ENCODE measurements at regions not wholly inside any gene's neighbourhood (a gene's known extent, or its start where the extent isn't known, plus 50 kb on each side); places are given as distances from the start of the nearest gene placed in this dataset.

- DNase-seq (ENCODE audit: low read depth), result no peak
These were observed 393.8 kb upstream of the HSF2 start for GRCh38 chr6:122005661-122006060.

GRCh38 chr6:122007339-122007738 lies 392.1 kb upstream of the HSF2 start:
- DNase-seq (ENCODE audit: low read depth), result no peak

GRCh38 chr6:122008101-122008999 lies 391.1 kb upstream of the HSF2 start:
- peak; percentile 21 for DNase-seq (ENCODE audit: low read depth)

GRCh38 chr6:122009000-122009350 lies 390.5 kb upstream of the HSF2 start:
- DNase-seq (ENCODE audit: low read depth), result no peak

- no peak for DNase-seq (ENCODE audit: low read depth)
These were observed 386.9 kb upstream of the HSF2 start for GRCh38 chr6:122012578-122012977.

- DNase-seq (ENCODE audit: low read depth), result peak; percentile 50
These were observed 384.5 kb upstream of the HSF2 start for GRCh38 chr6:122014961-122015360.

- DNase-seq (ENCODE audit: low read depth), result no peak
These were observed 378.7 kb upstream of the HSF2 start for GRCh38 chr6:122020588-122021264.

GRCh38 chr6:122025104-122025503 lies 374.3 kb upstream of the HSF2 start:
- no peak for DNase-seq (ENCODE audit: low read depth)

- no peak for DNase-seq (ENCODE audit: low read depth)
These were observed 372.7 kb upstream of the HSF2 start for GRCh38 chr6:122026582-122027369.

- no peak for DNase-seq (ENCODE audit: low read depth)
These were observed 370.4 kb upstream of the HSF2 start for GRCh38 chr6:122028933-122029522.

GRCh38 chr6:122033564-122034181 lies 365.8 kb upstream of the HSF2 start:
- peak; percentile 24 for DNase-seq (ENCODE audit: low read depth)

GRCh38 chr6:122035173-122035572 lies 364.3 kb upstream of the HSF2 start:
- no peak for DNase-seq (ENCODE audit: low read depth)

- DNase-seq (ENCODE audit: low read depth), result no peak
These were observed 359.2 kb upstream of the HSF2 start for GRCh38 chr6:122040261-122040660.

GRCh38 chr6:122042380-122042779 lies 357.1 kb upstream of the HSF2 start:
- DNase-seq (ENCODE audit: low read depth), result no peak

- DNase-seq (ENCODE audit: low read depth), result peak; percentile 15
These were observed 356.3 kb upstream of the HSF2 start for GRCh38 chr6:122042960-122043735.

- no peak for DNase-seq (ENCODE audit: low read depth)
These were observed 350.9 kb upstream of the HSF2 start for GRCh38 chr6:122048570-122048969.

- peak; percentile 32 for DNase-seq (ENCODE audit: low read depth)
These were observed 350.1 kb upstream of the HSF2 start for GRCh38 chr6:122049341-122049740.

GRCh38 chr6:122050242-122050755 lies 349.2 kb upstream of the HSF2 start:
- no peak for DNase-seq (ENCODE audit: low read depth)

- DNase-seq (ENCODE audit: low read depth), result no peak
These were observed 347.0 kb upstream of the HSF2 start for GRCh38 chr6:122052346-122052900.

GRCh38 chr6:122059918-122060317 lies 339.5 kb upstream of the HSF2 start:
- no peak for DNase-seq (ENCODE audit: low read depth)

Data from Daoy (cell line).